Epithelial cell of esophagus (primary cell): ENCODE measurements at regions not wholly inside any gene's neighbourhood (a gene's known extent, or its start where the extent isn't known, plus 50 kb on each side); places are given as distances from the start of the nearest gene placed in this dataset.

Experiments
- DNase-seq: peaks from one replicate; pipeline ENCODE4 v3.0.0; 2010; ENCODE audit warnings: low read depth
- H3K4me3 ChIP-seq: 2 replicates; pipeline ENCODE4 v1.5.1; 2011; ENCODE audit warnings: mild to moderate bottlenecking, low read length, control low read depth
- TF ChIP-seq, protein P1 (sequence below): IDR thresholded peaks from 2 replicates; pipeline ENCODE4 v1.5.1; 2011; ENCODE audit warnings: low read depth, mild to moderate bottlenecking, low read length, control low read depth, inconsistent platforms; ENCODE audit not compliant: insufficient read depth; ENCODE audit errors: missing control alignments

DNA sequence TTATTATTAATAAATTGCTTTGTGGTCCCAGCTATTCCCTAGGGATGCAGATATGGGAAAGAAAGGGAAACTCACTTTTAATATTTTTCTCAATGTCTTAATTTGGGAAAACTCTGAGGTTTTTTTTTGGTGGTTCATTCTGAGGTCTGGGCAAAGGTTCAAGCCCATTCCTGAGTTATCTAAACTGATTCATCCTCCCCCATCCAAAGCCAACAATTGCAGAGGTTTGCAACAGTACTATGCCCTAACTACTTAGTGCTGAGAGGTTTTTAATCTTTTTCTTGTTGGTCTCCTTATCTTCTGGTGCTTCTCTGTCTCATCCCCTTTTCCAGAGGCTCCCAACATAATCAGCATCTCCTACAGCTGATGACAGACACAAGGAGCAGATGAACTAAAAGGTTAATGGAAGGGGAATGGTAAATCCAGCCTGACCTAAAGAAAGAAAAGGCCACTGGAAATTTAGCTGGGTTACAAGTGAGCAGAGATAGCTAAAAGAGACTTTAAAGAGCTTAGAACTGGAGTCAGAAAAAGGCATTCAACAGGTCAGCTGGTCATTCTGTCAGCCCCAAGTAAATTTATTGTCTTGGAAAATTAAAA lies 390.4 kb downstream of the TGFB2 start:
- no peak for DNase-seq
- TF ChIP-seq, protein P1, sequence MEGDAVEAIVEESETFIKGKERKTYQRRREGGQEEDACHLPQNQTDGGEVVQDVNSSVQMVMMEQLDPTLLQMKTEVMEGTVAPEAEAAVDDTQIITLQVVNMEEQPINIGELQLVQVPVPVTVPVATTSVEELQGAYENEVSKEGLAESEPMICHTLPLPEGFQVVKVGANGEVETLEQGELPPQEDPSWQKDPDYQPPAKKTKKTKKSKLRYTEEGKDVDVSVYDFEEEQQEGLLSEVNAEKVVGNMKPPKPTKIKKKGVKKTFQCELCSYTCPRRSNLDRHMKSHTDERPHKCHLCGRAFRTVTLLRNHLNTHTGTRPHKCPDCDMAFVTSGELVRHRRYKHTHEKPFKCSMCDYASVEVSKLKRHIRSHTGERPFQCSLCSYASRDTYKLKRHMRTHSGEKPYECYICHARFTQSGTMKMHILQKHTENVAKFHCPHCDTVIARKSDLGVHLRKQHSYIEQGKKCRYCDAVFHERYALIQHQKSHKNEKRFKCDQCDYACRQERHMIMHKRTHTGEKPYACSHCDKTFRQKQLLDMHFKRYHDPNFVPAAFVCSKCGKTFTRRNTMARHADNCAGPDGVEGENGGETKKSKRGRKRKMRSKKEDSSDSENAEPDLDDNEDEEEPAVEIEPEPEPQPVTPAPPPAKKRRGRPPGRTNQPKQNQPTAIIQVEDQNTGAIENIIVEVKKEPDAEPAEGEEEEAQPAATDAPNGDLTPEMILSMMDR: no peak
- H3K4me3 ChIP-seq: no peak overlapping the region

DNA sequence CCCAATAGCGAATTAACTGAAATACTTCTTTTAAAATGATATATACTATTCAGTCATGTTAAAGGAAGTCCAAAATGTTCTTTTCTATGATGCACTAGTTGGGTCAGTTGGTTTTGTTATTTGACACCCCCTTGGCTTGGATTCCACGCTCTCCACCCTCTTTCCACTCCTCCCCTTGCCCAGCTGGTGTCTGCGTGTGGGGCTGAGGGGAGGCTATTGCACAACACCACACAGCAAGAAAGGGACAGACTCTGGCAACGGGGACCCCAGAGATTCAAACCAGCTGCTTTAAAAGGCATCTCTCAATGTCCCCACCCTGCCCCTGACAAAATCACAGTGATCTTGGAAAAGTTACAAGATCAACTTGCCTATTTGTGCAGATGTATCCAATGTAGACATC lies 394.3 kb downstream of the TGFB2 start:
- TF ChIP-seq, protein P1: no peak
- no peak overlapping the region for H3K4me3 ChIP-seq
- DNase-seq: no peak

DNA sequence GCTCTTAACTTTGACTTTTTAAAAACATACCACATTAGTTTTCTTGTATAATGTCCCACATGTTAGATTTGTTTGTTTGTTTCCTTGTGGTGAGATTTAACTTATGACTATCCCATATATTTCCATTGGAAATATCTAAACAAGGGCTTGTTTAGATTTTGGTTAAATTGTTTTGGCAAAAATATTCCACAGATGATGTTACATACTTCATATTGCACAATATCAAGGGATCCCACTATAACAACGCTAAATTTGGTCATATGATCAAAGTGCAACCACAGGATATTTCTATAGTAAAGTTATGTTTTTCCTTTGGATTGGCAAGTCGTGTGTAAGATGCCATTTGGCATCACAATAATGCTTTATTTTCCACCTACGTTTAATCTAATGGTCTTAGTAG lies 396.7 kb downstream of the TGFB2 start:
- TF ChIP-seq, protein P1: no peak
- DNase-seq: no peak

DNA sequence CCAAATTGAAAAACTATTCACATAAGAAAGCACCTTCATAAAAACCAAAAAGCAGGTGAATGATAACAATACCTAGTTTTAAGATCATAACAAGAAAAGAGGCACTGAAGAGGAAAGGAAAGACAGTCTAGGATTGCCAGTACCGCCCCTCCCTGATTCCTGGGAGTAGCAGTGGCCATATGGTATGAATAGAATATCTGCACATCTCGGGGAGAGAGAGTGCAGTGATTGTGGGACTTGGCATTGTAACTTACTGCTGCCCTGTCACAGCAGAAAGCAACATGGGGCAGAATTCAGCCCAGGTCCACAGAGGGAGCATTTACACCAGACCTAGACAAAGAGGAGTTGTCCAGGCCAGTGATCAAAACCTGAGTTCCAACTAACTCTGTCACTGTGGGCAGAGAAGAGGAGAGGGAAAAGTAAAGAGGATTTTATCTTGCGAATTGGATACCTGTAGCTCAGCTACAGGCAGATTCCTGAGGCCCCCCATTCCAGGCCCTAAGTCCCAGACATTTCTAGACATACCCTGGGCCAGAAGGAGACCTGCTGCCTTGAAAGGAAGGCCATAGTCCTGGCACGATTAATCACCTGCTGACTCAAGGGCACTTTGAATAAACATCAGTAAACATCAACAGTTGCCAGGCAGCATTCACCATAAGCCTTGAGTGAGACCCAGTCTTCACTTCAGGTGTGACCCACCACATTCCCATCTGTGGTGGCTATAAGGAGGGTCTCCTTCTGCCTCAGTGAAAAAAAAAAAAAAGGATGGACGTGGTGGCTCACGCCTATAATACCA lies 397.5 kb downstream of the TGFB2 start:
- DNase-seq: peak; percentile 73
- TF ChIP-seq, protein P1: no peak
- H3K4me3 ChIP-seq: no peak overlapping the region

More for the DNA sequence above, 396.7 kb downstream of the TGFB2 start:
- H3K4me3 ChIP-seq: no peak overlapping the region

DNA sequence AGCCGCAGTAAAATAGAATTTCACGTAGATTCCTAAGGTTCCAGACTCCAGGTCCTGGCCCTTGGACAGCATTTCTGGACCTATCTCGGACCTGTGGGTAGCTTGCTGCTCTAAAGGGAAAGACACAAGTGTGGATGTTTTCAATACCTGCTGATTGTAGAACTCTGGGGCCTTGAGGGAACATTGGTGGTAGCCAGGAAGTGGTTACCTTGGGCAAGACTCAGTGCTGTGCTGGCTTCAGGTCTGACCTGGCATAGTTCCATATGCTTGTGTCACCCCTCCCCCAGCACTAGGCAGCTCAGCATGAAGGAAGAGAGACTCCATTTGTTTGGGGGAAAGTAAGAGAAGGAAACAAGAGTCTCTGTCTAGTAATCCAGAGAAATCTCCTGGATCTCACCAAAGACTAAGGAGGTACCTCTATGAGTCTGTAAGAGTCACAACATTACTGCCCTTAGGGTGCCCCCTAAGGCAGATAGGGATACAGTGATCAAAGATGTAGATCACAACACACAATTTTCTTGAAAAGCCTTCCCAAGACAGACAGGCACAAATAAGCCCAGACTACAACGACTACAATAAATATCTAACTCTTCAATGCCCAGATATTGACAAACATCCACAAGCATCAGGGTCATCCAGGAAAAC lies 398.8 kb downstream of the TGFB2 start:
- TF ChIP-seq, protein P1: no peak
- DNase-seq: peak; percentile 50
- H3K4me3 ChIP-seq: no peak overlapping the region

DNA sequence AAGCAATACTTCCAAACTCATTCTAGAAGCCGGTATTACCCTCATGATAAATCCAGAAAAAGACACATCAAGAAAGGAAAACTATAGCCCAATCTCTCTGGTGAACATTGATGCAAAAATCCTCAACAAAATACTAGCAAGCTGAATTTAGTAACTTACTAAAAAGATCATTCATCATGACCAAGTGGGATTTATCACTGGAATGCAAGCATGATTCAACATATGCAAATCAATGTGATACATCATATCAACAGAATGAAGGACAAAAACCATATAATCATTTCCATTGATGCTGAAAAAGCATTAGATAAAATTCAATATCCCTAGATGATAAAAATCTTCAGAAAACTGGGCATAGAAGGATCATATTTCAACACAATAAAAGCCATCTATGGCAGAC lies 402.9 kb downstream of the TGFB2 start:
- DNase-seq: peak; percentile 30
- TF ChIP-seq, protein P1: no peak
- no peak overlapping the region for H3K4me3 ChIP-seq
